ENCODE measurements at regions not wholly inside any gene's neighbourhood (a gene's known extent, or its start where the extent isn't known, plus 50 kb on each side); places are given as distances from the start of the nearest gene placed in this dataset.

DNA sequence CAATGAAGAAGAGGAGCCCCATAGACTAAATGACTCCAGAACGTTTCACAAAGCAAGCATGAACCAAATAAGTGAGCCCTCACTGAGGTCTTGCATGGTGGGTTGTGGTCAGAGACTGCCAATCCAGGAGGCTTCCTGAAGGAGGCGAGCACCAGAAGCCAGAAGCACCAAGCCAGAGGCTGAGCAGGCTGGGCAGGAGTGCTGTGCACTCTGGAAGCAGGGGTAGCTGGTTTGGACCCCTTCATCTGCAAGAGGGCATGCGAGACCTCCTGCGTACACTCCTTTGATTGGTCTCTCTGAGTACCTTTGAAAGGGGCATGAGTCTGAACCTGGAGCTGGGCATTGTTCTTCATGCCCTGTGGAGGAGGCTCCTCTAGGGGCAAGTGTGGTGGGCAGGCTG lies 192.5 kb downstream of the HAUS1 start:
- Histone ChIP-seq H3K27me3 (replicated peaks in 1 of 4; ENCODE audit: control extremely low read depth in 1 of 4, control insufficient read depth in 3 of 4, insufficient read depth in 4 of 4, low read length in 3 of 4) (no peaks in the 10 kb centered on the region), H3K36me3 (replicated peaks in 1 of 2; ENCODE audit: control extremely low read depth in 1 of 2, control insufficient read depth in 1 of 2, extremely low read depth in 1 of 2, insufficient read depth in 2 of 2, low read length in 1 of 2) (no peaks in the 10 kb centered on the region), H3K9me3 (ENCODE audit: control extremely low read depth in 1 of 3, control insufficient read depth in 2 of 3, insufficient read depth in 1 of 3, low read length in 2 of 3) (no peaks in the 10 kb centered on the region), H4K20me1 (ENCODE audit: control insufficient read depth, insufficient read depth, low read length, poor library complexity, severe bottlenecking) (no peaks in the 10 kb centered on the region), H3K27ac (ENCODE audit: low read length in 2 of 2) (no peak overlapping the region), H3K9ac (ENCODE audit: low read length) (no peak overlapping the region), H2AFZ (ENCODE audit: insufficient read depth, low read depth, low read length, poor library complexity, severe bottlenecking) (no peak overlapping the region), H3K4me3 (ENCODE audit: control extremely low read depth in 1 of 5, extremely low read depth in 1 of 5, insufficient read depth in 1 of 5, low read depth in 2 of 5, low read length in 4 of 5) (no peak overlapping the region), H3K4me2 (replicated peaks; ENCODE audit: low read depth, low read length, poor library complexity, severe bottlenecking) (no peak overlapping the region), H3K79me2 (ENCODE audit: control insufficient read depth, insufficient read depth, low read length) (no peaks in the 10 kb centered on the region), H3K4me1 (ENCODE audit: control insufficient read depth in 2 of 2, insufficient read depth in 2 of 2, low read length in 2 of 2) (no peaks in the 10 kb centered on the region)
- H3K27ac Mint-ChIP-seq = no peak overlapping the region
- TF ChIP-seq, protein P1, sequence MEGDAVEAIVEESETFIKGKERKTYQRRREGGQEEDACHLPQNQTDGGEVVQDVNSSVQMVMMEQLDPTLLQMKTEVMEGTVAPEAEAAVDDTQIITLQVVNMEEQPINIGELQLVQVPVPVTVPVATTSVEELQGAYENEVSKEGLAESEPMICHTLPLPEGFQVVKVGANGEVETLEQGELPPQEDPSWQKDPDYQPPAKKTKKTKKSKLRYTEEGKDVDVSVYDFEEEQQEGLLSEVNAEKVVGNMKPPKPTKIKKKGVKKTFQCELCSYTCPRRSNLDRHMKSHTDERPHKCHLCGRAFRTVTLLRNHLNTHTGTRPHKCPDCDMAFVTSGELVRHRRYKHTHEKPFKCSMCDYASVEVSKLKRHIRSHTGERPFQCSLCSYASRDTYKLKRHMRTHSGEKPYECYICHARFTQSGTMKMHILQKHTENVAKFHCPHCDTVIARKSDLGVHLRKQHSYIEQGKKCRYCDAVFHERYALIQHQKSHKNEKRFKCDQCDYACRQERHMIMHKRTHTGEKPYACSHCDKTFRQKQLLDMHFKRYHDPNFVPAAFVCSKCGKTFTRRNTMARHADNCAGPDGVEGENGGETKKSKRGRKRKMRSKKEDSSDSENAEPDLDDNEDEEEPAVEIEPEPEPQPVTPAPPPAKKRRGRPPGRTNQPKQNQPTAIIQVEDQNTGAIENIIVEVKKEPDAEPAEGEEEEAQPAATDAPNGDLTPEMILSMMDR (IDR thresholded peaks at IDR 0.05) = no peak
- no peak for TF ChIP-seq EZH2 (IDR thresholded peaks at IDR 0.05; ENCODE audit: borderline replicate concordance, insufficient read depth, low read depth, low read length, poor library complexity, severe bottlenecking)
- 95% methylated on average over 4 of the region's 4 CpGs for WGBS (ENCODE audit: insufficient coverage)
- ATAC-seq (ENCODE audit: low read depth) (no peak), DNase-seq (no peak)
- no peaks in the 10 kb centered on the region for H3K9me3 Mint-ChIP-seq (ENCODE audit: insufficient read depth)
- H3K27me3 Mint-ChIP-seq = peaks cover 6% of the 10 kb centered on the region
- H3K4me3 Mint-ChIP-seq = no peak overlapping the region
- intact Hi-C loops (cut with micrococcal nuclease) = no loop called here
- ChIA-PET CTCF (interaction anchor here (1.5 kb wide), 1 partner anchor 16 kb away, joined by 3 read pairs; no protein-coding TSS in a partner anchor), POLR2A (no interaction called here)
- H3K4me1 Mint-ChIP-seq = no peaks in the 10 kb centered on the region

DNA sequence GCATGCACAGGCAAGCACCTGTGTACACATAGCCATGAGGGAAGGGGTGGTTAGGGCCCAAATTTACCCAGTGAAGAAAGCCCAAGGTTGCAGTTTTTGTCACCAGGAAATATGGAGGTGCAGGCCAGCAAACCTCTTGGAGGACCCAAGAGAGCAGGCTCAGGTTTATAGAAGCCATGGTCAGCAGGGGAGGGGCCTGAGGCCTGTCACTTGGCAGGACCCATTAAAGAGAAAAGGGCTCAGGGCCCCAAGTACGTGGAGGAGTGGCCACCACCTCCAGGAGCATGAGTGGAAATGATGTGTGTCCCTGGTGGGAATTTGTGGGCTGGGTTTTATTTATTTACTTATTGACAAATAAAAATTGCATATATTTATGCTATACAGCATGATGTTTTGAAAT lies 192.9 kb downstream of the HAUS1 start:
- Mint-ChIP-seq H3K4me3 (no peak overlapping the region), H3K4me1 (no peaks in the 10 kb centered on the region), H3K27me3 (peaks cover 6% of the 10 kb centered on the region), H3K9me3 (ENCODE audit: insufficient read depth) (no peaks in the 10 kb centered on the region), H3K27ac (no peak overlapping the region)
- peaks cover 0 to 3% (median 0%) of the 10 kb centered on the region in 4 experiments for H3K27me3 ChIP-seq (replicated peaks in 1 of 4; ENCODE audit: control extremely low read depth in 1 of 4, control insufficient read depth in 3 of 4, insufficient read depth in 4 of 4, low read length in 3 of 4)
- no peak overlapping the region for H3K27ac ChIP-seq (ENCODE audit: low read length in 2 of 2)
- H3K4me3 ChIP-seq (ENCODE audit: control extremely low read depth in 1 of 5, extremely low read depth in 1 of 5, insufficient read depth in 1 of 5, low read depth in 2 of 5, low read length in 4 of 5) = no peak overlapping the region
- TF ChIP-seq, protein P1 (IDR thresholded peaks at IDR 0.05) = no peak
- no peak for TF ChIP-seq EZH2 (IDR thresholded peaks at IDR 0.05; ENCODE audit: borderline replicate concordance, insufficient read depth, low read depth, low read length, poor library complexity, severe bottlenecking)
- no peaks in the 10 kb centered on the region for H4K20me1 ChIP-seq (ENCODE audit: control insufficient read depth, insufficient read depth, low read length, poor library complexity, severe bottlenecking)
- no peak overlapping the region for H3K9ac ChIP-seq (ENCODE audit: low read length)
- no peak for ATAC-seq (ENCODE audit: low read depth)
- H3K36me3 ChIP-seq (replicated peaks in 1 of 2; ENCODE audit: control extremely low read depth in 1 of 2, control insufficient read depth in 1 of 2, extremely low read depth in 1 of 2, insufficient read depth in 2 of 2, low read length in 1 of 2) = no peaks in the 10 kb centered on the region
- WGBS (ENCODE audit: insufficient coverage) = no CpG with 5 or more reads among the region's 1 CpG
- no peaks in the 10 kb centered on the region for H3K79me2 ChIP-seq (ENCODE audit: control insufficient read depth, insufficient read depth, low read length)
- DNase-seq = no peak
- intact Hi-C loops (cut with micrococcal nuclease) = no loop called here
- no peaks in the 10 kb centered on the region for H3K4me1 ChIP-seq (ENCODE audit: control insufficient read depth in 2 of 2, insufficient read depth in 2 of 2, low read length in 2 of 2)
- no peaks in the 10 kb centered on the region for H3K9me3 ChIP-seq (ENCODE audit: control extremely low read depth in 1 of 3, control insufficient read depth in 2 of 3, insufficient read depth in 1 of 3, low read length in 2 of 3)
- no peak overlapping the region for H3K4me2 ChIP-seq (replicated peaks; ENCODE audit: low read depth, low read length, poor library complexity, severe bottlenecking)
- POLR2A ChIA-PET = no interaction called here
- no peak overlapping the region for H2AFZ ChIP-seq (ENCODE audit: insufficient read depth, low read depth, low read length, poor library complexity, severe bottlenecking)
- CTCF ChIA-PET = interaction anchor here (1.5 kb wide), 1 partner anchor 16 kb away, joined by 3 read pairs; no protein-coding TSS in a partner anchor

Measured in B cell (primary cell).